SK-N-MC (cell line): ENCODE measurements at regions not wholly inside any gene's neighbourhood (a gene's known extent, or its start where the extent isn't known, plus 50 kb on each side); places are given as distances from the start of the nearest gene placed in this dataset.

Source experiments
- DNase-seq: peaks from one replicate; pipeline ENCODE4 v3.0.0-alpha.2; 2011; ENCODE audit warnings: low read depth, low spot score
- H3K27ac ChIP-seq: fragments of 200-600 bp; sonication (generic); 2 replicates; pipeline ENCODE4 v1.5.1; 2016; ENCODE audit warnings: mixed run types
- H3K36me3 ChIP-seq: fragments of 200-600 bp; sonication (generic); 2 replicates; pipeline ENCODE4 v1.6.1; 2017; ENCODE audit warnings: antibody characterized with exemption, low read length, mixed read lengths; ENCODE audit not compliant: insufficient read depth
- H3K4me3 ChIP-seq: fragments of 200-600 bp; sonication (generic); 2 replicates; pipeline ENCODE4 v1.5.1; 2016
- H3K9ac ChIP-seq: fragments of 200-600 bp; sonication (generic); 2 replicates; pipeline ENCODE4 v1.8.0; 2017; ENCODE audit warnings: mixed run types, mixed read lengths; ENCODE audit not compliant: insufficient read length
- H3K9me3 ChIP-seq: fragments of 200-600 bp; sonication (generic); 2 replicates; pipeline ENCODE4 v1.6.1; 2017; ENCODE audit warnings: low read depth, mild to moderate bottlenecking, antibody characterized with exemption, low read length, moderate library complexity, mixed read lengths
- EZH2 ChIP-seq: fragments of 200-600 bp; sonication (generic); IDR thresholded peaks from one replicate; pipeline ENCODE4 v1.6.1; 2017; ENCODE audit warnings: antibody characterized with exemption
- FOXP2 ChIP-seq: optimal IDR thresholded peaks from 2 replicates; pipeline ENCODE3; 2011; ENCODE audit warnings: mild to moderate bottlenecking, moderate library complexity; ENCODE audit not compliant: insufficient read depth; ENCODE audit errors: extremely low read length, control extremely low read depth
- POLR2AphosphoS5 ChIP-seq: IDR thresholded peaks from 2 replicates; pipeline ENCODE4 v1.6.1; 2012; ENCODE audit warnings: mild to moderate bottlenecking, low read depth, low read length, borderline replicate concordance

DNA sequence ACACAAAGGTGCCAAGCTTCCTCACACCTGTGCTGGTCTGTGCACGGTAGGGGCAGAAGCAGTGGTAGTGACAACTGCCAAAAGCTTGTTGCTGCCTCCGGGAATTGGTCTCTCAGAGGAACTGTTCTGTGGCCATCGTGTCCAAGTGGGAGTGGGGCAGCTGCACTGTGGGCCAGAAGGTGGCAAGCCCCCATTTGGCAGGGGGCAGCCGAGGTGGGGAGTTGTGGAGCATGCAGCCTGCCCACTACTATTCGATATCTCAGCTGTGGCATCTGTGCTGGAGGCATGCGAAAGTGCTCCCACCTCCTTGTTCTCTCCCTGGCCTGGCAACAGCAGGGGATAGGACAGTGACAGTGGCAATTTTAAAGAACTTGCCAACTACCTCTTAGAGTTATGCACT lies 192.8 kb downstream of the TBX22 start:
- no peak overlapping the region for H3K4me3 ChIP-seq
- no peaks in the 10 kb centered on the region for H3K36me3 ChIP-seq
- no peak for DNase-seq
- no peak overlapping the region for H3K9ac ChIP-seq
- H3K27ac ChIP-seq = no peak overlapping the region
- no peaks in the 10 kb centered on the region for H3K9me3 ChIP-seq
- TF ChIP-seq POLR2AphosphoS5 = no peak
- no peak for TF ChIP-seq EZH2
- TF ChIP-seq FOXP2 = no peak

DNA sequence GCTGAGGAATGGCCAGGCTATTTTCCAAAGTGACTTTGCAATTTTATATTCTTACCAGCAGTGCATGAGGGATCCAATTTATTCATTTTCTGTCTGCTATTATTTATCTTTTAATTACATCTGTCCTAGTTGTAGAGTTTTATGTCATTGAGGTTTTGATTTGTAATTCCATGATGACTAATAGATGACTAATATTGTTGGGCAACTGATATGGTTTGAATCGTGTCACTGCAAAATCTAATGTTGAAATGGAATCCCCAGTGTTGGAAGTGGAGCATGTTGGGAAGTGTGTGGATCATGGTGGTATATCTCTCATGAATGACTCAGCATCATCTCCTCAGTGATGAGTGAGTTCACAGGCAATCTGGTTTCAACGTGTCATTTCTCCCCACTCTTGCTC lies 201.5 kb downstream of the TBX22 start:
- no peaks in the 10 kb centered on the region for H3K36me3 ChIP-seq
- TF ChIP-seq FOXP2 (no peak), EZH2 (no peak), POLR2AphosphoS5 (no peak)
- no peak overlapping the region for H3K4me3 ChIP-seq
- H3K9ac ChIP-seq = no peak overlapping the region
- no peak overlapping the region for H3K27ac ChIP-seq
- H3K9me3 ChIP-seq = no peaks in the 10 kb centered on the region
- DNase-seq = no peak

DNA sequence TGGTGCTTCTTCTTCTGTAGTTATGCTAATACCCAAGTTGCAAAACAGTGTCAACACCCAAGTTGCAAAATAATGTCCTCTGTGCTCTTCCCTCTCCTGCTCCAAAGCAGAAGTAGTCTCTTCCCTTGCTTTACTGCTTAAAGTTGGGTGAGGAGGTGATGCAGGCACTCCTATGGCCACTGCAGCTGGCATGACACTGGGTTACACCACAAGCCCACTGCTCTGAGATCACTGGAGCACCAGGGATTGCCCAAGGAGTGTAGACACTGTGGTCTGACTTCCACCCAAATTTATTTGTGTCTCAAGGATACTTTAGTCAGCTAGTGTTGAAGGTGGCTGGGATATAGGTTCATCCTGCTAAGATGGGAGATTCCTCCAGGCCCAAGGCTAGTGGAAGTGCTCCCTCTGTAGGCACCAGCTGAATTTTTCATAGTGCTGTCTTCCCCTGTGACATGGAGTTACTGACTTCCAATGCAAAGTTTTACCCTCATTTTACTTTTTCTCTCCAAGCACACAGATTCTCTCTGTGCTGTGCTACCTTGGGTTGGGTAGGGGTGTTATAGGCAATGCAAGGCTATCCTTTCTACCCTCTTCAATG lies 196.2 kb upstream of the TENT5D start:
- DNase-seq = no peak
- no peaks in the 10 kb centered on the region for H3K36me3 ChIP-seq
- no peak overlapping the region for H3K4me3 ChIP-seq
- H3K9ac ChIP-seq = no peak overlapping the region
- no peaks in the 10 kb centered on the region for H3K9me3 ChIP-seq
- TF ChIP-seq POLR2AphosphoS5 = no peak
- no peak for TF ChIP-seq EZH2
- no peak for TF ChIP-seq FOXP2
- H3K27ac ChIP-seq = no peak overlapping the region

DNA sequence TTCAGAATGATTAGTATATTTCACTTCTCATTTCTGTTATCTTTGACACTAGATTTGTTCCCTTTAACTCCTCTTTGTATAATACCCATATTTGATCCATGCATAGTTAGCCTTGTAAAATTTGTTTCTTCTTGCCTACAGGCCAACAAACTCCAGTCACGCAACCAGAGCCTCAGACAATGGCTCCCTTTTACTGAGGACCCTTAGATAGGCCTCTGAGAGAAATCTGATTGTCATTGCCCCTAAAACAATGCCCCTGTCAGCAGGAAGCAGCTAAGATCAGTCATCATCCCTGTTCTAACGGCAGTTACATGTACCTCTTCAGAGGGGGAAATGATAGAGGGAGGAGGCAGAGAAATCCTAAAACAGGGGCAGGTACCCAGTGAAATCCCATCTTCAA lies 190.6 kb upstream of the TENT5D start:
- no peaks in the 10 kb centered on the region for H3K36me3 ChIP-seq
- no peak overlapping the region for H3K9ac ChIP-seq
- no peak for DNase-seq
- no peak overlapping the region for H3K4me3 ChIP-seq
- no peaks in the 10 kb centered on the region for H3K9me3 ChIP-seq
- TF ChIP-seq EZH2 (no peak), FOXP2 (no peak), POLR2AphosphoS5 (no peak)
- no peak overlapping the region for H3K27ac ChIP-seq

DNA sequence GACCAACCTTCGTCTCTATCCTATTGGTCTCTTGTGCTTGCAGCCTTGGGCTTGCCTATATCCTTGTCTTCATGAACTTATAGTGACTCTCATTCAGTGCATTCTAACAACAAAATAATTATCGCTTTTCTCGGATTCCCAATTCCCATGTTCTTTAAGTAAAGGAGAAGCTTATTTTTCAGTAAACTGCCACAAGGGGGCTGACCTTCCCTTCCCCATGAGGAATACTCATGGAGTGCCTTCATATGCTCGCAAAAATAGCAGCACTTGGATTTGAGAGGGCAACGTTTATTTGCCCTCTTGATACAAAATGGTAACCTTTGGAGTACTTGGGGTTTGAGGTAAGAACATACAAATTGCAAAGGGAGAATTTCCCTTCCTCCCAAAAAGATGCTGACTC lies 183.2 kb upstream of the TENT5D start:
- H3K9ac ChIP-seq = no peak overlapping the region
- no peak for TF ChIP-seq FOXP2
- no peak for TF ChIP-seq POLR2AphosphoS5
- no peak for TF ChIP-seq EZH2
- no peak overlapping the region for H3K4me3 ChIP-seq
- H3K36me3 ChIP-seq = no peaks in the 10 kb centered on the region
- no peak for DNase-seq
- H3K9me3 ChIP-seq = no peaks in the 10 kb centered on the region
- no peak overlapping the region for H3K27ac ChIP-seq

DNA sequence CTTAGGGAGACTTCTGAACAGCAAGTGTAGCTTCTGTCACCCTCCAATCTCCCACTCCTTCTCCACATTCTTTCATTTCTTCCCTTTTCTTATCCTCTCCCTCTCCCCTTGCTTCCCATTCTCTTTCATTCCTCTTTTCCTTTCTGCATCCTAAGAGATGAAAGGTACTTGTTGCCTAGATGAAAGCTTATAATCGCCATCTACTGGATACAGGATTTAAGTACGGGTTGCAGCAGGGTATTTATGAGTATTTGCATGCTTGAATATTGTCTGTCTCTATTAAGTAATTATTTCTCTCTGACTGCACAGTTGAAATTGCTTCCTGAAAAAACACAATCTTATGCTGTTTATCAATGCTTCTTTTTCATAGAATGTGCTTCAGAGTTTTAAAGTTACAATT lies 174.0 kb upstream of the TENT5D start:
- Histone ChIP-seq H3K27ac (no peak overlapping the region), H3K36me3 (no peaks in the 10 kb centered on the region), H3K9me3 (no peaks in the 10 kb centered on the region), H3K4me3 (no peak overlapping the region), H3K9ac (no peak overlapping the region)
- no peak for TF ChIP-seq FOXP2
- no peak for TF ChIP-seq POLR2AphosphoS5
- DNase-seq = no peak

DNA sequence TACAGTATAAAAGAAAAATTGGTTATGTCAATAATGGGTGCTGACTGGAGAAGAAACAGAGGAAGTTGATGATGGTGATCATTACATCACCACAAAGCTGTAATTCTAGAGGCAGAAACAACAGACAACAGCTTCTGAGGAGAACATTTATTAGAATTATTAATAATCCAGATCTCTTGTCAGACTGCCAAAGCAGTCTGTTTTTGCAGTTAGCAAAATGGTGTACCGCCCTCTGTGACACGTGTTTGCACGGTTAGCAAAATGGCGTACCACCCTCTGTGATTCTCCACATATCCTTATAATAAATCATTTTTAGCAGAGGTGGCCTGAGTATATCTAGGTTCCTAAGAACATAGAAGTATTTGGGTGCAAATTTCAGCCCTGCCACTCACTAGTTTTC lies 154.0 kb upstream of the TENT5D start:
- no peak overlapping the region for H3K4me3 ChIP-seq
- no peak for DNase-seq
- no peaks in the 10 kb centered on the region for H3K36me3 ChIP-seq
- TF ChIP-seq EZH2 (no peak), FOXP2 (no peak), POLR2AphosphoS5 (no peak)
- no peak overlapping the region for H3K27ac ChIP-seq
- no peak overlapping the region for H3K9ac ChIP-seq
- no peaks in the 10 kb centered on the region for H3K9me3 ChIP-seq

DNA sequence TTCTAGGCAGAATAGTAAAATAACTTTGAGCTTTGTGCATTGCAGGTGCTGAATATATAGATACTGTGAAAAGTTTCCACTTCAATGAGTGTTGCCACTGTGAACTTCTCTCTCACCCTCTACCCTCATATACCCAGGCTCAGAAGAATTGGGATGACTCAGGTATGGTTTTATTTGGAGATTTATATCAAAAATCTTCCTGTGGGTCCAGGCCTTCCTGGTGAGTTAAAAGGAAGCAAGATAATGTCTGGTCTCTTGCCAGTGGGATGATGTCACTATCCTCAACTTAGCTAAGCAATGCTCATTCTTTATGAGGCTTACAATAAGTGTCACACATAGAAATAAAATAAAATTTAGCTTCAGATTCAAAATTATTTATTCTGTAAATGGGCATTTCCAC lies 153.3 kb upstream of the TENT5D start:
- TF ChIP-seq EZH2 (no peak), FOXP2 (no peak), POLR2AphosphoS5 (no peak)
- no peak for DNase-seq
- Histone ChIP-seq H3K9me3 (no peaks in the 10 kb centered on the region), H3K27ac (no peak overlapping the region), H3K9ac (no peak overlapping the region), H3K4me3 (no peak overlapping the region), H3K36me3 (no peaks in the 10 kb centered on the region)

DNA sequence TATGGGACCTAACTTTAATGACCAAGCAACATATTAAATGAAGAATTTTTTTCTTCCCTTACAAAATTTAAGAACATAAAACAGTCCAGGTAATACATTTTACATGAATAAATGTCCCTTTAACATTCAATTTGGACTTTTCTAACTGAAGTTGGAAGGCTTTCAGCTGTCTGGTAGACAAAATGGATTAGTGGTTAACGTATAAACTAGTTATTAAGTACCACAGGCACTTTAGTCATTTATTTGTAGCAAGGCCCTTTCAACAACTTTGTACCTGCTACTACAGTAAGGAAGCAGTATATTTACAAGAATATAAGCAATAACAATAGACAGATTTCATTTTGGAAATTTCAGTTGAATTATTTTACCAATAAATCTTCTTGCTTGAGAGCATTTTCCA lies 152.5 kb upstream of the TENT5D start:
- H3K4me3 ChIP-seq = no peak overlapping the region
- TF ChIP-seq EZH2 = no peak
- H3K9ac ChIP-seq = no peak overlapping the region
- no peaks in the 10 kb centered on the region for H3K9me3 ChIP-seq
- no peak for DNase-seq
- no peak overlapping the region for H3K27ac ChIP-seq
- H3K36me3 ChIP-seq = no peaks in the 10 kb centered on the region

DNA sequence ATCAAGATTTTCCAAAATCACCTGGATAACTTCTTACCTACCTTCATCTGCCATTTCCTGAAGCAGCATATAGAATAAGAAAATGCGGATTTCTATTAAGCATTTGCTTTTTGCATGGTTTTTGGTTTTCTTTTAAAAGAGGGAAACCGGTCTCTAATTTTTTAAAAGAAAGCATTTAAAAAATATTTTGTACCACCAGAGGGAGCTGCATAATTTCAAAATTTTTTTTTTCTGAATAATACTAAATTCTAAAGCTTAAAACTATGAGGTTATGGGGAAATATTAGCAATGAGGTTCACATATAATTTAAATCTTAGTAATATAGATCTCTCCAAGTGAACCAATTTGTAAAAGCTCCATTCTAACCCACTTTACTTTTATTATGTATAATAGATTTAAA lies 137.7 kb upstream of the TENT5D start:
- Histone ChIP-seq H3K9me3 (no peaks in the 10 kb centered on the region), H3K4me3 (no peak overlapping the region), H3K9ac (no peak overlapping the region), H3K36me3 (no peaks in the 10 kb centered on the region), H3K27ac (no peak overlapping the region)
- no peak for TF ChIP-seq POLR2AphosphoS5
- TF ChIP-seq FOXP2 = no peak
- no peak for TF ChIP-seq EZH2
- DNase-seq = no peak
